Loucy (cell line): ENCODE measurements at regions not wholly inside any gene's neighbourhood (a gene's known extent, or its start where the extent isn't known, plus 50 kb on each side); places are given as distances from the start of the nearest gene placed in this dataset.

Experiments
- H2AFZ ChIP-seq: fragments of 200-600 bp; sonication (generic); 2 replicates; pipeline ENCODE4 v1.6.0; 2016; ENCODE audit warnings: antibody characterized with exemption, mild to moderate bottlenecking, low read length, moderate library complexity
- H3F3A ChIP-seq: fragments of 200-600 bp; 2 replicates; pipeline ENCODE4 v1.6.0; 2016; ENCODE audit warnings: antibody characterized with exemption, low read depth, mild to moderate bottlenecking
- H3K27me3 ChIP-seq: fragments of 200-600 bp; sonication (generic); 2 replicates; pipeline ENCODE4 v1.6.1; 2014; ENCODE audit warnings: low read length, mild to moderate bottlenecking; ENCODE audit not compliant: insufficient read depth, poor library complexity, severe bottlenecking
- H3K36me3 ChIP-seq: fragments of 200-600 bp; sonication (generic); 2 replicates; pipeline ENCODE4 v1.6.1; 2016; ENCODE audit warnings: low read length; ENCODE audit not compliant: insufficient read depth
- H3K4me1 ChIP-seq: fragments of 200-600 bp; sonication (generic); 2 replicates; pipeline ENCODE4 v1.5.1; 2014; ENCODE audit warnings: low read length, mild to moderate bottlenecking; ENCODE audit not compliant: insufficient read depth, poor library complexity, severe bottlenecking
- H3K4me2 ChIP-seq: fragments of 200-600 bp; sonication (generic); 2 replicates; pipeline ENCODE4 v1.6.0; 2014; ENCODE audit warnings: antibody characterized with exemption, low read length, low read depth, mild to moderate bottlenecking; ENCODE audit not compliant: poor library complexity, severe bottlenecking
- H3K4me3 ChIP-seq: fragments of 200-600 bp; sonication (generic); 2 replicates; pipeline ENCODE4 v1.5.1; 2014; ENCODE audit warnings: low read length, mild to moderate bottlenecking, mixed read lengths; ENCODE audit not compliant: poor library complexity, severe bottlenecking
- H3K79me2 ChIP-seq: fragments of 200-600 bp; sonication (generic); 2 replicates; pipeline ENCODE4 v1.6.1; 2014; ENCODE audit warnings: low read length; ENCODE audit not compliant: insufficient read depth
- H3K9ac ChIP-seq: fragments of 200-600 bp; sonication (generic); 2 replicates; pipeline ENCODE4 v1.6.0; 2014; ENCODE audit warnings: mild to moderate bottlenecking, low read depth, low read length, moderate library complexity; ENCODE audit not compliant: poor library complexity, severe bottlenecking
- H3K9me2 ChIP-seq: fragments of 200-600 bp; sonication (generic); replicated peaks from 2 replicates; pipeline ENCODE4 v1.6.1; 2016; ENCODE audit warnings: low read depth, low read length, mixed read lengths
- H3K9me3 ChIP-seq: fragments of 200-600 bp; sonication (generic); 2 replicates; pipeline ENCODE4 v1.6.1; 2014; ENCODE audit warnings: mild to moderate bottlenecking, antibody characterized with exemption, low read length, low read depth; ENCODE audit not compliant: insufficient read depth
- H4K20me1 ChIP-seq: fragments of 200-600 bp; sonication (generic); 2 replicates; pipeline ENCODE4 v1.6.0; 2014; ENCODE audit warnings: antibody characterized with exemption, low read length, mild to moderate bottlenecking; ENCODE audit not compliant: insufficient read depth, poor library complexity, severe bottlenecking
- EZH2phosphoT487 ChIP-seq: fragments of 200-600 bp; IDR thresholded peaks from 2 replicates; pipeline ENCODE4 v1.6.1; 2018; ENCODE audit warnings: antibody characterized with exemption, mild to moderate bottlenecking, moderate library complexity, borderline replicate concordance
- TF ChIP-seq, protein P1 (sequence below): fragments of 200-600 bp; sonication (generic); conservative IDR thresholded peaks from 2 replicates; pipeline ENCODE4 v1.5.1; 2014; ENCODE audit warnings: mild to moderate bottlenecking, antibody characterized with exemption, low read length

- Histone ChIP-seq H3K9me2 (no peaks in the 10 kb centered on the region), H3K79me2 (peaks cover 35% of the 10 kb centered on the region), H3K27me3 (no peaks in the 10 kb centered on the region), H3K4me3 (no peak overlapping the region), H3K9me3 (peaks cover 6% of the 10 kb centered on the region; the same call in 1 of the 2 replicates), H3K4me1 (no peaks in the 10 kb centered on the region), H3K4me2 (no peak overlapping the region), H4K20me1 (no peaks in the 10 kb centered on the region), H3F3A (no peaks in the 10 kb centered on the region), H3K36me3 (peaks cover 4% of the 10 kb centered on the region; the same call in 1 of the 2 replicates), H2AFZ (no peak overlapping the region), H3K9ac (no peak overlapping the region)
- TF ChIP-seq, protein P1, sequence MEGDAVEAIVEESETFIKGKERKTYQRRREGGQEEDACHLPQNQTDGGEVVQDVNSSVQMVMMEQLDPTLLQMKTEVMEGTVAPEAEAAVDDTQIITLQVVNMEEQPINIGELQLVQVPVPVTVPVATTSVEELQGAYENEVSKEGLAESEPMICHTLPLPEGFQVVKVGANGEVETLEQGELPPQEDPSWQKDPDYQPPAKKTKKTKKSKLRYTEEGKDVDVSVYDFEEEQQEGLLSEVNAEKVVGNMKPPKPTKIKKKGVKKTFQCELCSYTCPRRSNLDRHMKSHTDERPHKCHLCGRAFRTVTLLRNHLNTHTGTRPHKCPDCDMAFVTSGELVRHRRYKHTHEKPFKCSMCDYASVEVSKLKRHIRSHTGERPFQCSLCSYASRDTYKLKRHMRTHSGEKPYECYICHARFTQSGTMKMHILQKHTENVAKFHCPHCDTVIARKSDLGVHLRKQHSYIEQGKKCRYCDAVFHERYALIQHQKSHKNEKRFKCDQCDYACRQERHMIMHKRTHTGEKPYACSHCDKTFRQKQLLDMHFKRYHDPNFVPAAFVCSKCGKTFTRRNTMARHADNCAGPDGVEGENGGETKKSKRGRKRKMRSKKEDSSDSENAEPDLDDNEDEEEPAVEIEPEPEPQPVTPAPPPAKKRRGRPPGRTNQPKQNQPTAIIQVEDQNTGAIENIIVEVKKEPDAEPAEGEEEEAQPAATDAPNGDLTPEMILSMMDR = peak; percentile 44
- TF ChIP-seq EZH2phosphoT487 = no peak
These were observed 132.4 kb upstream of the TIAM1 start for GRCh38 chr21:31476263-31477022.

DNA sequence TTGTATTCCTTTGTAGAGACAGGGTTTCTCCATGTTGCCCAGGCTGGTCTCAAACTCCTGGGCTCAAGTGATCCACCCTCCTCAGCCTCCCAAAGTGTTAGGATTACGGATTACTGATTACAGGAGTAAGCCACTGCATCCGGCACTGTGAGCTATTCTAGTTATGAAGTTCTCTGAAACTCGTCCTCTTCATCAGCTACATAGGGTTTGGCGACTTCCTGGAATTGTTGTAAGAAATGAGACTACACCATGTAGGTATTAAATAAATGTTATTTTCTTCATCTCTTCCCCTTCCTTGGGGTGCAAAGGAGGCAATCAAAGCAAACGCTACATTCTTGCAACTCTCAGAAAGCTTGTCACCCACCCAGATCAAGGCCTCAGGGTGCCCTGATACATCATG is 131.2 kb upstream of the TIAM1 start:
- H3K4me2 ChIP-seq = no peak overlapping the region
- H3F3A ChIP-seq = no peaks in the 10 kb centered on the region
- no peak overlapping the region for H2AFZ ChIP-seq
- H3K4me1 ChIP-seq = no peaks in the 10 kb centered on the region
- no peaks in the 10 kb centered on the region for H3K9me3 ChIP-seq
- H4K20me1 ChIP-seq = no peaks in the 10 kb centered on the region
- H3K9me2 ChIP-seq = no peaks in the 10 kb centered on the region
- H3K36me3 ChIP-seq = no peaks in the 10 kb centered on the region; the same call in 1 of the 2 replicates
- no peaks in the 10 kb centered on the region for H3K27me3 ChIP-seq
- no peak for TF ChIP-seq EZH2phosphoT487
- TF ChIP-seq, protein P1 = no peak
- no peak overlapping the region for H3K4me3 ChIP-seq
- H3K79me2 ChIP-seq = peaks cover 34% of the 10 kb centered on the region
- no peak overlapping the region for H3K9ac ChIP-seq

DNA sequence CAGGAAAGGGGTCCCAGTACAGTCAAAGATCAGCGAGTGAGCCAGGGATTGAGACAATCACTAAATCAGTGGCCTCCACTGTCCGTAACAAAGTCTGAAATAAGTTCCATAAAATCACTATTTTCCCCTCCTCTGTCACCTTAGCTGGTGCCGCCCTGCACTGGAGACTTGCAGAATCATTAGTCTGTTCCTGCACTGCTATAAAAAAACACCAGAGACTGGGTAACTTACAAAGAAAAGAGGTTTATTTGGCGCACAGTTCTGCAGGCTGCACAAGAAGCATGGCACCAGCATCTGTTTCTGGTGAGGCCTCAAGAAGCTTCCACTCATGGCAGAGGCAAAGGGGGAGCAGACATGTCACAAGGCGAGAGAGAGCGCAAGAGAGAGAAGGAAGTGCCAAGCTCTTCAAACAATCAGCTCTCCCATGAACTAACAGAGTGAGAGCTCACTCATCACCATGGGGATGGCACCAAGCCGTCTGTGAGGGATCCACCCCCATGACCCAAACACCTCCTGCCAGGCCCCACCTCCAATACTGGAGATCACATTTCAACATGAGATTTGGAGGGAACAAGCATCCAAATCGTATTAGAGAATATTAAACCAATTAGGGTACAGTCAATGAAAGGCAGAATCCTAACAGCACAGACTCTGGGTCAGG is 129.8 kb upstream of the TIAM1 start:
- no peaks in the 10 kb centered on the region for H3K4me1 ChIP-seq
- H3F3A ChIP-seq = no peaks in the 10 kb centered on the region
- TF ChIP-seq, protein P1 = no peak
- TF ChIP-seq EZH2phosphoT487 = no peak
- no peaks in the 10 kb centered on the region; the same call in 1 of the 2 replicates for H3K36me3 ChIP-seq
- no peak overlapping the region for H3K4me2 ChIP-seq
- H3K9ac ChIP-seq = no peak overlapping the region
- no peak overlapping the region for H2AFZ ChIP-seq
- H3K27me3 ChIP-seq = no peaks in the 10 kb centered on the region
- no peaks in the 10 kb centered on the region for H3K9me2 ChIP-seq
- no peaks in the 10 kb centered on the region for H3K9me3 ChIP-seq
- H3K4me3 ChIP-seq = no peak overlapping the region
- peaks cover 32% of the 10 kb centered on the region for H3K79me2 ChIP-seq
- no peaks in the 10 kb centered on the region for H4K20me1 ChIP-seq
